ENCODE measurements at regions not wholly inside any gene's neighbourhood (a gene's known extent, or its start where the extent isn't known, plus 50 kb on each side); places are given as distances from the start of the nearest gene placed in this dataset.

DNA sequence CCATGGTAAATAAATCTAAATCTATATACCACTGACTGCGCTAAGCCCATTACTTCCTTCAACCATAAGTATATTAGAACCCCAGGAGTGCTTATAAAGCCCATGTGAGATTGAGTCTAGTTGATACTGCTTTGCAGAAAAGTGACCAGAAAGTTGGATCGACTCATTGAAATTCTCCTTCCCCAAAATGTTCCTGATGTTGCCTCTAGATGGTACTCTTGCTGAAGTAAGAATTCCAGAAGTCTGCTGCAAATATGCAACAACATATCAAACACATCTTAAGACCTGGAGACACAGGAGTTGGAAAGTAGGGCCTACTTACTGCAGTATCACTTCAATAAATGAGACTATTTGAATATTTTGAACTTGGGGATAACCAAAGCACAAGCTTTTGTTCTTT, 550.8 kb downstream of the IPMK start:
- no peaks in the 10 kb centered on the region for H3K36me3 ChIP-seq (replicated peaks; ENCODE audit: low read depth, low read length)
- no peak for TF ChIP-seq EZH2phosphoT487 (IDR thresholded peaks at IDR 0.05; ENCODE audit: low read depth)
- TF ChIP-seq, protein P1, sequence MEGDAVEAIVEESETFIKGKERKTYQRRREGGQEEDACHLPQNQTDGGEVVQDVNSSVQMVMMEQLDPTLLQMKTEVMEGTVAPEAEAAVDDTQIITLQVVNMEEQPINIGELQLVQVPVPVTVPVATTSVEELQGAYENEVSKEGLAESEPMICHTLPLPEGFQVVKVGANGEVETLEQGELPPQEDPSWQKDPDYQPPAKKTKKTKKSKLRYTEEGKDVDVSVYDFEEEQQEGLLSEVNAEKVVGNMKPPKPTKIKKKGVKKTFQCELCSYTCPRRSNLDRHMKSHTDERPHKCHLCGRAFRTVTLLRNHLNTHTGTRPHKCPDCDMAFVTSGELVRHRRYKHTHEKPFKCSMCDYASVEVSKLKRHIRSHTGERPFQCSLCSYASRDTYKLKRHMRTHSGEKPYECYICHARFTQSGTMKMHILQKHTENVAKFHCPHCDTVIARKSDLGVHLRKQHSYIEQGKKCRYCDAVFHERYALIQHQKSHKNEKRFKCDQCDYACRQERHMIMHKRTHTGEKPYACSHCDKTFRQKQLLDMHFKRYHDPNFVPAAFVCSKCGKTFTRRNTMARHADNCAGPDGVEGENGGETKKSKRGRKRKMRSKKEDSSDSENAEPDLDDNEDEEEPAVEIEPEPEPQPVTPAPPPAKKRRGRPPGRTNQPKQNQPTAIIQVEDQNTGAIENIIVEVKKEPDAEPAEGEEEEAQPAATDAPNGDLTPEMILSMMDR (IDR thresholded peaks at IDR 0.05; ENCODE audit: low read depth, low read length), result no peak
- no peak overlapping the region for H2AFZ ChIP-seq (ENCODE audit: low read depth, low read length)
- H3K27ac ChIP-seq (ENCODE audit: low read length), result no peak overlapping the region
- no peak overlapping the region for H3K4me2 ChIP-seq (ENCODE audit: low read length)
- no peaks in the 10 kb centered on the region for H3K79me2 ChIP-seq (ENCODE audit: low read length)
- H3K4me1 ChIP-seq (ENCODE audit: low read length), result no peaks in the 10 kb centered on the region
- no peaks in the 10 kb centered on the region for H3K27me3 ChIP-seq (ENCODE audit: low read depth, low read length)
- no peak overlapping the region for H3K4me3 ChIP-seq (ENCODE audit: low read length)
- no peaks in the 10 kb centered on the region for H4K20me1 ChIP-seq (ENCODE audit: insufficient read depth, low read length)
- H3K9ac ChIP-seq (ENCODE audit: low read length), result no peak overlapping the region
- H3K9me3 ChIP-seq (ENCODE audit: insufficient read depth, low read length), result no peaks in the 10 kb centered on the region

GRCh38 chr10:57715233-57715632, 552.5 kb downstream of the IPMK start:
- TF ChIP-seq EZH2phosphoT487 (IDR thresholded peaks at IDR 0.05; ENCODE audit: low read depth), result no peak
- TF ChIP-seq, protein P1 (IDR thresholded peaks at IDR 0.05; ENCODE audit: low read depth, low read length), result no peak
- Histone ChIP-seq H3K4me2 (ENCODE audit: low read length) (no peak overlapping the region), H4K20me1 (ENCODE audit: insufficient read depth, low read length) (no peaks in the 10 kb centered on the region), H3K4me3 (ENCODE audit: low read length) (no peak overlapping the region), H3K4me1 (ENCODE audit: low read length) (no peaks in the 10 kb centered on the region), H2AFZ (ENCODE audit: low read depth, low read length) (no peak overlapping the region), H3K9ac (ENCODE audit: low read length) (no peak overlapping the region), H3K79me2 (ENCODE audit: low read length) (no peaks in the 10 kb centered on the region), H3K27me3 (ENCODE audit: low read depth, low read length) (no peaks in the 10 kb centered on the region), H3K36me3 (replicated peaks; ENCODE audit: low read depth, low read length) (no peaks in the 10 kb centered on the region), H3K27ac (ENCODE audit: low read length) (no peak overlapping the region), H3K9me3 (ENCODE audit: insufficient read depth, low read length) (no peaks in the 10 kb centered on the region)

GRCh38 chr10:57707300-57707658, 560.4 kb downstream of the IPMK start:
- Histone ChIP-seq H3K27me3 (ENCODE audit: low read depth, low read length) (no peaks in the 10 kb centered on the region), H3K4me3 (ENCODE audit: low read length) (no peak overlapping the region), H3K9me3 (ENCODE audit: insufficient read depth, low read length) (no peaks in the 10 kb centered on the region), H3K36me3 (replicated peaks; ENCODE audit: low read depth, low read length) (no peaks in the 10 kb centered on the region), H3K4me1 (ENCODE audit: low read length) (no peaks in the 10 kb centered on the region), H3K79me2 (ENCODE audit: low read length) (no peaks in the 10 kb centered on the region), H3K9ac (ENCODE audit: low read length) (no peak overlapping the region), H3K27ac (ENCODE audit: low read length) (no peak overlapping the region), H2AFZ (ENCODE audit: low read depth, low read length) (no peak overlapping the region), H3K4me2 (ENCODE audit: low read length) (no peak overlapping the region), H4K20me1 (ENCODE audit: insufficient read depth, low read length) (no peaks in the 10 kb centered on the region)
- TF ChIP-seq, protein P1 (IDR thresholded peaks at IDR 0.05; ENCODE audit: low read depth, low read length), result no peak
- TF ChIP-seq EZH2phosphoT487 (IDR thresholded peaks at IDR 0.05; ENCODE audit: low read depth), result no peak

- no peaks in the 10 kb centered on the region for H3K79me2 ChIP-seq (ENCODE audit: low read length)
- no peak overlapping the region for H3K4me3 ChIP-seq (ENCODE audit: low read length)
- no peaks in the 10 kb centered on the region for H3K36me3 ChIP-seq (replicated peaks; ENCODE audit: low read depth, low read length)
- H3K4me1 ChIP-seq (ENCODE audit: low read length), result no peaks in the 10 kb centered on the region
- no peaks in the 10 kb centered on the region for H4K20me1 ChIP-seq (ENCODE audit: insufficient read depth, low read length)
- H3K9me3 ChIP-seq (ENCODE audit: insufficient read depth, low read length), result no peaks in the 10 kb centered on the region
- H3K9ac ChIP-seq (ENCODE audit: low read length), result no peak overlapping the region
- no peak overlapping the region for H2AFZ ChIP-seq (ENCODE audit: low read depth, low read length)
- H3K27ac ChIP-seq (ENCODE audit: low read length), result no peak overlapping the region
- no peaks in the 10 kb centered on the region for H3K27me3 ChIP-seq (ENCODE audit: low read depth, low read length)
- TF ChIP-seq, protein P1 (IDR thresholded peaks at IDR 0.05; ENCODE audit: low read depth, low read length), result no peak
- TF ChIP-seq EZH2phosphoT487 (IDR thresholded peaks at IDR 0.05; ENCODE audit: low read depth), result no peak
- no peak overlapping the region for H3K4me2 ChIP-seq (ENCODE audit: low read length)
These were observed 561.0 kb downstream of the IPMK start for GRCh38 chr10:57706576-57707299.

All from OCI-LY3 (cell line).